Panc1 (cell line): ENCODE measurements at regions not wholly inside any gene's neighbourhood (a gene's known extent, or its start where the extent isn't known, plus 50 kb on each side); places are given as distances from the start of the nearest gene placed in this dataset.

ENCODE experiments used
- ATAC-seq: fragments of 200-7000 bp; cut with Tn5 transposase; 2 replicates; pipeline ENCODE4 v1.9.1; 2020; ENCODE audit warnings: mild to moderate bottlenecking, moderate library complexity
- BruUV-seq: library from RNA; stranded (reverse); fragments of 400-500 nt; replicated peaks from 2 replicates; lab custom pipeline; 2021; lab: Mats Ljungman, UMichigan
- CTCF ChIA-PET: fragments of 300-600 bp; sonication (Branson Sonifier 250); formaldehyde crosslinking; loops from one replicate; lab custom pipeline; 2022; ENCODE audit warnings: antibody characterized with exemption; lab: Charles Lee
- POLR2A ChIA-PET: fragments of 300-600 bp; sonication (Branson Sonifier 250); formaldehyde crosslinking; loops from one replicate; lab custom pipeline; 2022; ENCODE audit warnings: antibody characterized with exemption; lab: Charles Lee
- DNase-seq: peaks from one replicate; pipeline ENCODE4 v3.0.0-alpha.2; 2010; ENCODE audit warnings: low read depth, low spot score
- H3K27ac ChIP-seq: 2 replicates; pipeline ENCODE4 v1.5.1; 2011; ENCODE audit warnings: mild to moderate bottlenecking, low read length, inconsistent platforms
- H3K27me3 ChIP-seq: fragments of 200-500 bp; sonication (Bioruptor generic); 2 replicates; pipeline ENCODE4 v1.6.0; 2014; ENCODE audit warnings: low read length, inconsistent platforms; ENCODE audit not compliant: control insufficient read depth, insufficient read depth
- H3K36me3 ChIP-seq: fragments of 200-500 bp; sonication (Bioruptor generic); 2 replicates; pipeline ENCODE4 v1.5.1; 2014; ENCODE audit warnings: inconsistent platforms, mild to moderate bottlenecking, low read length, moderate library complexity; ENCODE audit not compliant: control insufficient read depth, insufficient read depth
- H3K4me1 ChIP-seq: 2 replicates; pipeline ENCODE4 v1.5.1; 2011; ENCODE audit warnings: inconsistent platforms, mild to moderate bottlenecking, low read length, moderate library complexity; ENCODE audit not compliant: control insufficient read depth, insufficient read depth
- H3K4me3 ChIP-seq, 2 experiments: 2 replicates each; pipeline ENCODE4 v1.5.1; 2011 to 2012; ENCODE audit warnings: low read depth in 2 of 2, low read length in 2 of 2, mild to moderate bottlenecking in 2 of 2, inconsistent platforms in 1 of 2, moderate library complexity in 1 of 2
- H3K9me3 ChIP-seq: fragments of 200-500 bp; sonication (Bioruptor generic); 2 replicates; pipeline ENCODE4 v1.5.1; 2014; ENCODE audit warnings: low read depth, mild to moderate bottlenecking, inconsistent platforms, low read length, moderate library complexity; ENCODE audit not compliant: control insufficient read depth, insufficient read depth
- POLR2AphosphoS5 ChIP-seq: IDR thresholded peaks from 2 replicates; pipeline ENCODE4 v1.6.1; 2012; ENCODE audit warnings: mild to moderate bottlenecking, low read depth, low read length, moderate library complexity
- SIN3A ChIP-seq: IDR thresholded peaks from 2 replicates; pipeline ENCODE4 v1.6.1; 2012; ENCODE audit warnings: low read depth, mild to moderate bottlenecking, low read length, moderate library complexity, borderline replicate concordance; ENCODE audit not compliant: insufficient read depth
- TCF7L2 ChIP-seq: IDR thresholded peaks from 2 replicates; pipeline ENCODE4 v1.6.1; 2011; ENCODE audit warnings: mild to moderate bottlenecking, low read depth, low read length, inconsistent platforms
- in situ Hi-C: cut with HindIII; loops from 2 replicates; pipeline ENCODE4 v1.10.0; 2016; ENCODE audit warnings: low sequenced_read_pairs, low pct_unique_long_range_greater_than_20kb
- intact Hi-C: fragments of 100-400 bp; cut with micrococcal nuclease; formaldehyde crosslinking; loops from one replicate; pipeline ENCODE4 v1.10.0; 2022; ENCODE audit not compliant: unreplicated experiment
- TF ChIP-seq, protein P1 (sequence below): fragments of 450-650 bp; IDR thresholded peaks from 2 replicates; pipeline ENCODE4 v1.5.1; 2017; ENCODE audit warnings: mild to moderate bottlenecking
- TF ChIP-seq, protein P2 (sequence below), 2 experiments: IDR thresholded peaks; 2 replicates each; pipeline ENCODE4 v1.6.1; 2011 to 2012; ENCODE audit warnings: low read depth in 2 of 2, control low read depth in 1 of 2, low read length in 1 of 2, mild to moderate bottlenecking in 1 of 2, moderate library complexity in 1 of 2; ENCODE audit not compliant: insufficient read depth in 1 of 2

DNA sequence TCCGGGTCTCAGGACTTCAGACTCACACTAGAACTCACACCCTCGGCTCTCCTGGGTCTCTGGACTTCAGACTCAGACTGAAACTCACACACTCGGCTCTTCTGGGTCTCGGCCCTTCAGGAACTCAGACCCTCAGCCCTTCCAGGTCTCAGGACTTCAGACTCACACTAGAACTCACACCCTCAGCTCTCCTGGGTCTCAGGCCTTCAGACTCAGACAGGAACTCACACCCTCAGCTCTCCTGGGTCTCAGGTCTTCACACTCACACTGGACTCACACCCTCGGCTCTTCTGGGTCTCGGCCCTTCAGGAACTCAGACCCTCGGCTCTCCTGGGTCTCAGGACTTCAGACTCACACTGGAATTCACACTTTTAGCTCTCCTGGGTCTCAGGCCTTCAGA is 137.3 kb downstream of the CRLF2 start:
- Histone ChIP-seq H3K36me3 (no peaks in the 10 kb centered on the region), H3K4me3 (no peak overlapping the region), H3K9me3 (no peaks in the 10 kb centered on the region), H3K27ac (no peak overlapping the region), H3K27me3 (no peaks in the 10 kb centered on the region), H3K4me1 (no peaks in the 10 kb centered on the region)
- TF ChIP-seq, protein P1, sequence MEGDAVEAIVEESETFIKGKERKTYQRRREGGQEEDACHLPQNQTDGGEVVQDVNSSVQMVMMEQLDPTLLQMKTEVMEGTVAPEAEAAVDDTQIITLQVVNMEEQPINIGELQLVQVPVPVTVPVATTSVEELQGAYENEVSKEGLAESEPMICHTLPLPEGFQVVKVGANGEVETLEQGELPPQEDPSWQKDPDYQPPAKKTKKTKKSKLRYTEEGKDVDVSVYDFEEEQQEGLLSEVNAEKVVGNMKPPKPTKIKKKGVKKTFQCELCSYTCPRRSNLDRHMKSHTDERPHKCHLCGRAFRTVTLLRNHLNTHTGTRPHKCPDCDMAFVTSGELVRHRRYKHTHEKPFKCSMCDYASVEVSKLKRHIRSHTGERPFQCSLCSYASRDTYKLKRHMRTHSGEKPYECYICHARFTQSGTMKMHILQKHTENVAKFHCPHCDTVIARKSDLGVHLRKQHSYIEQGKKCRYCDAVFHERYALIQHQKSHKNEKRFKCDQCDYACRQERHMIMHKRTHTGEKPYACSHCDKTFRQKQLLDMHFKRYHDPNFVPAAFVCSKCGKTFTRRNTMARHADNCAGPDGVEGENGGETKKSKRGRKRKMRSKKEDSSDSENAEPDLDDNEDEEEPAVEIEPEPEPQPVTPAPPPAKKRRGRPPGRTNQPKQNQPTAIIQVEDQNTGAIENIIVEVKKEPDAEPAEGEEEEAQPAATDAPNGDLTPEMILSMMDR: no peak
- no peak for ATAC-seq
- BruUV-seq: no TSS peak
- in situ Hi-C loops: no loop called here
- intact Hi-C loops: no loop called here
- no peak for DNase-seq
- POLR2A ChIA-PET: no interaction called here
- CTCF ChIA-PET: no interaction called here

DNA sequence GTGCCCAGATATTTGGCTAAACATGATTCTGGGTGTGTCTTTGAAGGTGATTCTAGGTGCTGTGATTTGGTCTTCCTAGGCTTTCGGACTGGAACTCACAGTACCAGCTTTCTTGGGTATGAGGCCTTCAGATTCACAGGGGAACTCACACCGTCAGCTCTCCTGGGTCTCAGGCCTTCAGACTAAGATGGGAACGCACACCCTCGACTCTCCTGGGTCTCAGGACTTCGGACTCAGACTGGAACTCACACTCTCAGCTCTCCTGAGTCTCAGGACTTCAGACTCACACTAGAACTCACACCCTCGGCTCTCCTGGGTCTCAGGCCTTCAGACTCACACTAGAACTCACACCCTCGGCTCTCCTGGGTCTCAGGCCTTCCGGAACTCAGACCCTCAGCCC is 137.7 kb downstream of the CRLF2 start:
- H3K4me3 ChIP-seq: no peak overlapping the region
- no peak overlapping the region for H3K27ac ChIP-seq
- no peaks in the 10 kb centered on the region for H3K36me3 ChIP-seq
- ATAC-seq: no peak
- no TSS peak for BruUV-seq
- no peaks in the 10 kb centered on the region for H3K4me1 ChIP-seq
- H3K27me3 ChIP-seq: no peaks in the 10 kb centered on the region
- no peak for DNase-seq
- in situ Hi-C loops (no loop called here), intact Hi-C loops (no loop called here)
- H3K9me3 ChIP-seq: no peaks in the 10 kb centered on the region
- no peak for TF ChIP-seq TCF7L2
- TF ChIP-seq, protein P2, sequence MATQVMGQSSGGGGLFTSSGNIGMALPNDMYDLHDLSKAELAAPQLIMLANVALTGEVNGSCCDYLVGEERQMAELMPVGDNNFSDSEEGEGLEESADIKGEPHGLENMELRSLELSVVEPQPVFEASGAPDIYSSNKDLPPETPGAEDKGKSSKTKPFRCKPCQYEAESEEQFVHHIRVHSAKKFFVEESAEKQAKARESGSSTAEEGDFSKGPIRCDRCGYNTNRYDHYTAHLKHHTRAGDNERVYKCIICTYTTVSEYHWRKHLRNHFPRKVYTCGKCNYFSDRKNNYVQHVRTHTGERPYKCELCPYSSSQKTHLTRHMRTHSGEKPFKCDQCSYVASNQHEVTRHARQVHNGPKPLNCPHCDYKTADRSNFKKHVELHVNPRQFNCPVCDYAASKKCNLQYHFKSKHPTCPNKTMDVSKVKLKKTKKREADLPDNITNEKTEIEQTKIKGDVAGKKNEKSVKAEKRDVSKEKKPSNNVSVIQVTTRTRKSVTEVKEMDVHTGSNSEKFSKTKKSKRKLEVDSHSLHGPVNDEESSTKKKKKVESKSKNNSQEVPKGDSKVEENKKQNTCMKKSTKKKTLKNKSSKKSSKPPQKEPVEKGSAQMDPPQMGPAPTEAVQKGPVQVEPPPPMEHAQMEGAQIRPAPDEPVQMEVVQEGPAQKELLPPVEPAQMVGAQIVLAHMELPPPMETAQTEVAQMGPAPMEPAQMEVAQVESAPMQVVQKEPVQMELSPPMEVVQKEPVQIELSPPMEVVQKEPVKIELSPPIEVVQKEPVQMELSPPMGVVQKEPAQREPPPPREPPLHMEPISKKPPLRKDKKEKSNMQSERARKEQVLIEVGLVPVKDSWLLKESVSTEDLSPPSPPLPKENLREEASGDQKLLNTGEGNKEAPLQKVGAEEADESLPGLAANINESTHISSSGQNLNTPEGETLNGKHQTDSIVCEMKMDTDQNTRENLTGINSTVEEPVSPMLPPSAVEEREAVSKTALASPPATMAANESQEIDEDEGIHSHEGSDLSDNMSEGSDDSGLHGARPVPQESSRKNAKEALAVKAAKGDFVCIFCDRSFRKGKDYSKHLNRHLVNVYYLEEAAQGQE (IDR thresholded peaks at IDR 0.05; ENCODE audit: insufficient read depth in 1 of 2, low read depth in 2 of 2, low read length in 1 of 2): no peak
- TF ChIP-seq, protein P1: no peak
- no peak for TF ChIP-seq POLR2AphosphoS5
- no peak for TF ChIP-seq SIN3A
- POLR2A ChIA-PET: no interaction called here
- CTCF ChIA-PET: no interaction called here

DNA sequence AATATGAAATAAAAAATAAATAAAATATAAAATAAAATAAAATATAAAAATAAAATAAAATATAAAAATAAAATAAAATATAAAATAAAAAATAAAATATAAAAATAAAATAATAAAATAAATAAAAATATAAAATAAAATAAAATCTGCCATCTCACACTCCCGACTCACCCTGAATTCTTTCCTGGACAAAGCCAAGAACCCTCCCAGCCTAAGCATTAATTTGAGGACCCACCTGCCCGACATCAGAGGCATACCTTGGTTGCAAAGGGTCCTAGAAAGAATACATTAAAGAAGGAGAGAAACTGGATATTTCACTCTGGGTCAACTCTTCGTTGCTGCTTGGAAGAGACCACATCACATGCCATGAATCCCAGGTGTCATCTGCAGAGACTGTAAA is 138.3 kb downstream of the CRLF2 start:
- H3K9me3 ChIP-seq: no peaks in the 10 kb centered on the region
- H3K27me3 ChIP-seq: no peaks in the 10 kb centered on the region
- in situ Hi-C loops: no loop called here
- no peaks in the 10 kb centered on the region for H3K36me3 ChIP-seq
- POLR2A ChIA-PET: no interaction called here
- ATAC-seq: no peak
- no peak overlapping the region for H3K4me3 ChIP-seq
- intact Hi-C loops: no loop called here
- no peak for TF ChIP-seq TCF7L2
- TF ChIP-seq SIN3A: no peak
- TF ChIP-seq POLR2AphosphoS5: no peak
- no peak overlapping the region for H3K27ac ChIP-seq
- BruUV-seq: no TSS peak
- CTCF ChIA-PET: no interaction called here
- no peak for DNase-seq
- H3K4me1 ChIP-seq: no peaks in the 10 kb centered on the region
